GM10248 (cell line): ENCODE measurements at regions not wholly inside any gene's neighbourhood (a gene's known extent, or its start where the extent isn't known, plus 50 kb on each side); places are given as distances from the start of the nearest gene placed in this dataset.
"Not testable (repeated sequence)": the region's sequence is repeated elsewhere in the genome, so short reads cannot be mapped to it uniquely, and the experiment has no call there.

Experiments
- CTCF ChIA-PET: fragments of 300-600 bp; sonication (Branson Sonifier 250); formaldehyde crosslinking; extraction: SDS; loops from one replicate; lab custom pipeline; 2021; ENCODE audit warnings: antibody characterized with exemption; lab: Yijun Ruan, JAX
- POLR2A ChIA-PET: fragments of 350-650 bp; sonication (Branson Sonifier 250); formaldehyde crosslinking; extraction: SDS; loops from one replicate; lab custom pipeline; 2020; ENCODE audit warnings: antibody characterized with exemption; lab: Yijun Ruan, JAX
- DNase-seq: peaks from one replicate; pipeline ENCODE4 v3.0.0; 2012; ENCODE audit errors: extremely low spot score
- TF ChIP-seq, protein P1 (sequence below): IDR thresholded peaks from 2 replicates; pipeline ENCODE4 v1.5.1; 2012; ENCODE audit warnings: mild to moderate bottlenecking, low read depth; ENCODE audit errors: extremely low read depth, missing control alignments, control extremely low read depth

DNA sequence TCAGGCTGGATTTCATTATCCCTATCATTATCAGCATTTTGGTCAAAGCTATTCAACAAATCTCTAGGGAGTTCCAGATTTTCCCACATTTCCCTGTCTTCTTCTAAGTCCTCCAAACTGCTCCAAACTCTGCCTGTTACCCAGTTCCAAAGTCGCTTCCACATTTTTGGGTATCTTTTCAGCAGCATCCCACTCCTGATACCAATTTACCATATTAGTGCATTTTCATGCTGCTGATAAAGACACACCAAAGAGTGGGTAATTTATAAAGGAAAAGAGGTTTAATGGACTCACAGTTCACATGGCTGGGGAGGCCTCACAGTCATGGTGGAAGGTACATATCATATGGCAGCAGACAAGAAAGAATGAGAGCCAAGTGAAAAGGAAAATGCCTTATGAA is 132.8 kb upstream of the SLC7A11 start:
- POLR2A ChIA-PET, result no interaction called here

DNA sequence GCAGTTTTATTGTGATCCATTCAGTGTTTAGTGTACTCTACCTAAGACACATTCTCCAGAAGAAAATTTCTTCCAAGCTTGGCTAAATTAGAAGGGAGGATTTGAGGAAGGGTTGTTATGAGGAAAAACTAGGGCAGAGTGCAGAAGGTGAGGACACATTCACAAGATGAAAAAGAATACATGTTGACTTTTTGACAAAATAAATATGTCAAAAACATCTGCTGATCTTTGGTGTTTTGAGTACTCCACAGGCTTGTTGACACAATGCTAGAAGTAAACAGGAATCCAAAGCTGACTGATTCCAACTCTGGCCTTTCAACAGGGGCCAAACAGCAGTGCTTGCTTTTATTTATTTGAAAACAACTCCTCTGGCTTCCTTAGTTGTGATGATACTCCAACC is 125.8 kb upstream of the SLC7A11 start:
- POLR2A ChIA-PET, result no interaction called here
- TF ChIP-seq, protein P1, sequence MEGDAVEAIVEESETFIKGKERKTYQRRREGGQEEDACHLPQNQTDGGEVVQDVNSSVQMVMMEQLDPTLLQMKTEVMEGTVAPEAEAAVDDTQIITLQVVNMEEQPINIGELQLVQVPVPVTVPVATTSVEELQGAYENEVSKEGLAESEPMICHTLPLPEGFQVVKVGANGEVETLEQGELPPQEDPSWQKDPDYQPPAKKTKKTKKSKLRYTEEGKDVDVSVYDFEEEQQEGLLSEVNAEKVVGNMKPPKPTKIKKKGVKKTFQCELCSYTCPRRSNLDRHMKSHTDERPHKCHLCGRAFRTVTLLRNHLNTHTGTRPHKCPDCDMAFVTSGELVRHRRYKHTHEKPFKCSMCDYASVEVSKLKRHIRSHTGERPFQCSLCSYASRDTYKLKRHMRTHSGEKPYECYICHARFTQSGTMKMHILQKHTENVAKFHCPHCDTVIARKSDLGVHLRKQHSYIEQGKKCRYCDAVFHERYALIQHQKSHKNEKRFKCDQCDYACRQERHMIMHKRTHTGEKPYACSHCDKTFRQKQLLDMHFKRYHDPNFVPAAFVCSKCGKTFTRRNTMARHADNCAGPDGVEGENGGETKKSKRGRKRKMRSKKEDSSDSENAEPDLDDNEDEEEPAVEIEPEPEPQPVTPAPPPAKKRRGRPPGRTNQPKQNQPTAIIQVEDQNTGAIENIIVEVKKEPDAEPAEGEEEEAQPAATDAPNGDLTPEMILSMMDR, result no peak
- no peak for DNase-seq
- CTCF ChIA-PET, result interaction anchor here (1.3 to 1.7 kb wide), 2 partner anchors 9 to 10 kb away, joined by 3 to 4 read pairs; no protein-coding TSS in a partner anchor

More for the DNA sequence above, 132.8 kb upstream of the SLC7A11 start:
- TF ChIP-seq, protein P1, result no peak
- CTCF ChIA-PET, result interaction anchor here (1.4 kb wide), 1 partner anchor 26 kb away, joined by 3 read pairs; no protein-coding TSS in a partner anchor
- DNase-seq, result no peak

DNA sequence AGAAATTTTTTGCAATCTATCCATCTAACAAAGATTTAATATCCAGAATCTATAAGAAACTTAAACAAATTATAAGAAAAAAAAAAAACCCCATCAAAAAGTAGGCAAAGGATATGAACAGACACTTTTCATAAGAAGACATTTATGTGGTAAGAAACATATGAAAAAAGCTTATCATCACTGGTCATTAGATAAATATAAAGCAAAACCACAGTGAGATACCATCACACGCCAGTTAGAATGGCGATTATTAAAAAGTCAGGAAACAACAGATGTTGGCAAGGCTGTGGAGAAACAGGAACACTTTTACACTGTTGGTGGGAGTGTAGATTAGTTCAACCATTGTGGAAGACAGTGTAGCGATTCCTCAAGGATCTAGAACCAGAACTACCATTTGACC is 110.3 kb upstream of the SLC7A11 start:
- CTCF ChIA-PET, DNase-seq, POLR2A ChIA-PET: not testable (repeated sequence)

DNA sequence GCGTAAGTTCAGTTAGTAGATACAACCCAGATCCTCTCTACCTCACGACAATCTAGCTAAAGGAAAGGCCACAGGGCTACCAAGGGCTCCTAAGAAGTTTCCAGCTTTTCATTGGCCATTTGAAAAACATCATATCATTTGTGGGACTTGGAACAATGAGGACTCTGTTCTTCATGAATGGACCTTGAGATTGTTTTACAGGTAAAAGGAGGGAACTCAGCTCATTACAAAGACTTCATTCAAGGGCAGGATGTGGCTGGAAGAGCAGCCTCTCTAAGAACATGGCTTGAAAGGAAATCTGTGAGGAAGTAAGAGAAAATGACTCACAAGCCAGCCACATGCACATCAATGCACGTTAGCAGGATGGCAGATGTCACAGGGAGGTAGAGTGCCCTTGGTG is 105.9 kb upstream of the SLC7A11 start:
- TF ChIP-seq, protein P1, result no peak
- POLR2A ChIA-PET, result no interaction called here
- CTCF ChIA-PET, result interaction anchor here (1.1 to 1.3 kb wide), 3 partner anchors 9 to 14 kb away, joined by 3 to 4 read pairs (median 3); no protein-coding TSS in a partner anchor
- no peak for DNase-seq

DNA sequence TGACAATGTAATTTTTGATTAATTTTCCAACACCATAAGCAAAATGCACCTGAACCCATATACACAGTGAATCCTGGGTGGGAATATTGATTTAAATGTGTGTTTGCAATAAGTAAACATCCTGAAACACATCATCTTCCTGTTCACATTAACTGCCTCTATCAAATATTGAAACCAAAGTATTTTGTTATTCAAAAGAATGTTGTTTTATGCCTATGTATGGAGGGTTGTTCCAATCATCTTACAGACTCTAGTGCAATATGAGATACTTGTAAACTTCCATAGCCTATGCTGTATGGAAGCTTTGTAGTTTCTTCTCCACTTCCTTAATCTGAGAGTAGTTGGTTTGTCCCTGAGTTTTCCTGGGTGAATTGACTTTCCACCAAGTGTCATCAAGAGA is 105.4 kb upstream of the SLC7A11 start:
- ChIA-PET CTCF (interaction anchor here (1.1 to 1.3 kb wide), 2 partner anchors 9 to 15 kb away, joined by 3 read pairs; no protein-coding TSS in a partner anchor), POLR2A (no interaction called here)
- TF ChIP-seq, protein P1, result no peak
- DNase-seq, result no peak

DNA sequence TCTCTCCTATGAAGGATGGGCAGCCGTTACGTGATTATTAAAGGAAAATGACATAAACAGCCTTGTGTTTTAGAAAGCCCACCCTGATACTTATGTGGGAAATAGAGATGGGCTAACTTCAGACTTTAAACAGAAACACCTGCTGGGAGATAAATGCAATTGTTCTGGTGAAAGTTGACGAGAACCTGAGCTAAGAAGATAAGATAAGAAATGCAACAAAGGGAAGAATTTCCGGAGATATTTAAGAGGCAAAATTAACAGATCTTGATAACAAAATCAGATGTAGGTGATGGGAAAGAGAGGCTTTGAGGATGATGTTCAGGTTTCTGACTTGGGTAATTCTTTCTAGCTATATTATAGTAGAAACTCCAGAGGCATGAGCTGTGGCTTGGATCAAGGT is 102.7 kb upstream of the SLC7A11 start:
- CTCF ChIA-PET, result interaction anchor here (0.9 to 1.8 kb wide), 4 partner anchors 9 to 88 kb away, joined by 3 to 6 read pairs (median 4); no protein-coding TSS in a partner anchor
- POLR2A ChIA-PET, result interaction anchor here (0.8 kb wide), 1 partner anchor 19 kb away, joined by 4 read pairs; no protein-coding TSS in a partner anchor
- TF ChIP-seq, protein P1, result no peak
- DNase-seq, result no peak

DNA sequence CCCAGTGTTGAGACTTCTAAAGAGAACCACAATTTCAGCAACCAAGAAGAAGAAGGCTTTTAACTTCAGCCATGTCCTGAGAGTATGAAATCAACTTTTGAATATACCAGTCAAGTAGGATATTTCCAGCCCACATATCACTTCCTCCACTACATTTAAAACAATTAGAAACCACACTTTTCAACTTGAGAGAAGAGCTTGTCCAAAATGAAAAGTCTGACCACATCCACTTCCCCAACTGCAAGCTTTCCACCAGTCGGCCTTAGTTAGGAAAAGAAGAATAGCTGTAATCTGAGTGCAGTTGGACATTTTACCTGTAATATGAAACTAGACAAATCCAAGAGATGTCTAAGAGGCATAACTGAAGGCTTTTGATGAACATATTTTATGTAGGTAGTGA is 101.9 kb upstream of the SLC7A11 start:
- no peak for DNase-seq
- TF ChIP-seq, protein P1, result no peak
- ChIA-PET CTCF (interaction anchor here (1.2 to 1.8 kb wide), 2 partner anchors 9 to 48 kb away, joined by 4 to 6 read pairs; no protein-coding TSS in a partner anchor), POLR2A (no interaction called here)
